ENCODE measurements at regions not wholly inside any gene's neighbourhood (a gene's known extent, or its start where the extent isn't known, plus 50 kb on each side); places are given as distances from the start of the nearest gene placed in this dataset.

DNA sequence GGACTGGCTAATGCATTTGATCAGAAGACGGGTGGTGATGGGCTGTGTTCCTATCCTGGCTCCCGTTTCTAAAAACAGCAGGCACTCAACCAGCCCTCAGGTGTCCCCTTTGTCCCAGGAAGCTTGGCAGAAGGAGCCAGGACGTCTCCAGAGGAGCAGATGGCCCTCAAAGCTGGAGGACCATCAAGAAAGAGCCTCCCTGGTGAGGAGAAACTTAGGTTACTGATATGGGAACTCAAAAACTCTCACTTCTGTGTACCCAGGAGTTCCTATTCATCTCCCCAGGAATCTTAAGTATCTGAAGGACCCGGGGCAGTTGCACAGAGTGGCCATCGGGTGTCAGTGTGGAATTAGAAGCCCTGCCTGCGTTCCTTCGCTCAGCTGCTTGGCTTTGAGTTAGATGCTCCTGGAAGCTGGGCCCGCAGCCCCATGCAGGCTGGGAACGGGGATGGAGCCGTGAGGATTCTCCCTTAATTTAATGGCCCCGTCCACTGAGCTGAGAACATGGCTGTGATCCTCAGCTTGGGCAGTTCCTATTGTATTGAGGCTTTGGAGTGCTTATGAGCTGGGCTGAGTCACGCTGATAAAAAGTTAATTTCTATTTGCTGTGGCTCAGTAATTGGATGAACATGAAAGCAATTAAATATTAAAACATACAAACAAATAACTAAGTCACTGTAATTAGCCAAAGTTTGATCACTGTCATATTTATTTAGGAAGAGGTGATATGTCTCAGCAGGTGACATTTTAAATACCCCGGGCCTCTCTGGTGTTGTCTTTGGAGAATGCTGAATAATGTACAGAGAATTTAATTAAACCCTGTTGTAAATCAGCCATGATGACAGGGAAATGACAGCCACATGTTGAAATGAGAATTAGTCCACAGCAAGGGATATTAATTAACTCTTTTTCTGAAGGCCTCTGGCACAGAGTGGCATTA is 402.1 kb downstream of the SEC14L1 start:
- Histone ChIP-seq H3K27me3 (ENCODE audit: control insufficient read depth, insufficient read depth, low read length) (peaks cover 18% of the 10 kb centered on the region), H3K36me3 (ENCODE audit: control insufficient read depth, insufficient read depth, low read length) (no peaks in the 10 kb centered on the region), H3K4me3 (ENCODE audit: low read depth, low read length) (no peak overlapping the region)
- TF ChIP-seq CTCF (IDR thresholded peaks at IDR 0.05; ENCODE audit: insufficient read depth, low read length, poor library complexity, severe bottlenecking), result peak; percentile 92
- peak; percentile 32 for DNase-seq (ENCODE audit: low read depth)

DNA sequence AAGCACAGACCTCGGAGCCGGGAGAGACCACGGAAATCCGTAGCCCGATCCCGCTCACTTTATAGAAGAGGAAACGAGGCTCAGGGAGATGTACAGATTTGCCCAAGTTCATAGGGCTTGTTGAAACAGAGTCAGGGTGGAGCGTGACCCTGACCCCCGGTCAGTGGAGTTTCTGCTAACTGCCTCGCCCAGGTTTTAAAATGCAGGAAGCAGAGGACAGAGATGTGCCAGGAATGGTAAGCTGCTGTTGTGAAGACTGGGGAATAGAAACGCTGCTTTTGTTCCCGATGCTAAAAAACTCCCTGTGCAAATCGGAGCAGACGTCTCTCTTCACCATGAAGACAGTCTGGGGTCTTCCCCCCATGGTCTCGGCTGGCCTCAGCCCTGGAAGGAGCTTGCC is 403.0 kb downstream of the SEC14L1 start:
- no peak for DNase-seq (ENCODE audit: low read depth)
- Histone ChIP-seq H3K36me3 (ENCODE audit: control insufficient read depth, insufficient read depth, low read length) (no peaks in the 10 kb centered on the region), H3K4me3 (ENCODE audit: low read depth, low read length) (no peak overlapping the region), H3K27me3 (ENCODE audit: control insufficient read depth, insufficient read depth, low read length) (peaks cover 18% of the 10 kb centered on the region)
- TF ChIP-seq CTCF (IDR thresholded peaks at IDR 0.05; ENCODE audit: insufficient read depth, low read length, poor library complexity, severe bottlenecking), result no peak

- peaks cover 18% of the 10 kb centered on the region for H3K27me3 ChIP-seq (ENCODE audit: control insufficient read depth, insufficient read depth, low read length)
These were observed 403.8 kb downstream of the SEC14L1 start for GRCh38 chr17:77544347-77545110.

DNA sequence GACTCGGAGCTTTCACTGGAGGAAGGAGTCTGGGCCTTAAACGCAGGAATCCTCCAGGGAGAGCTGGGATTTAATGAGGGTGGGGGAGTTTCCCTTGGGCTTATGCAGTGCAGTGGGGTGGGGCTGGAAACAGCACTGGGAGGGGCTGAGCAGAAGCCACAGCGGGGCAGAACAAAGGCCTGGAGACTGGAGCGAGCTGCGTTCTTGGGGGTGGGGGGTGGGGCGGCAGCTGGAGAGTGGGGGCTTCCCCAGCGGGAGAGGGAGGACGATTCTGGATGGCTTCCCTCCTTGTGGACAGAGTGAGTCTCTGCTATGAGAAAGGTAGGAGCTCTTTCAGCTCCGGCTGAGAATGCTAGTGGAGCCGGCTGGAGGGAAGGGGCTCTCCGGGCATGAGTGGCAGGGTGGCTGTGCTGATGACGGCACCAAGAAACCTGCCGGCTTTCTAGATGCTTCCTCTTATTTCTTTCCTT is 406.0 kb downstream of the SEC14L1 start:
- peak overlapping the region; percentile 4 for H3K4me3 ChIP-seq (ENCODE audit: low read depth, low read length)
- peaks cover 6% of the 10 kb centered on the region for H3K27me3 ChIP-seq (ENCODE audit: control insufficient read depth, insufficient read depth, low read length)
- H3K36me3 ChIP-seq (ENCODE audit: control insufficient read depth, insufficient read depth, low read length), result no peaks in the 10 kb centered on the region
- no peak for DNase-seq (ENCODE audit: low read depth)
- TF ChIP-seq CTCF (IDR thresholded peaks at IDR 0.05; ENCODE audit: insufficient read depth, low read length, poor library complexity, severe bottlenecking), result no peak

More at GRCh38 chr17:77544347-77545110, 403.8 kb downstream of the SEC14L1 start:
- Histone ChIP-seq H3K4me3 (ENCODE audit: low read depth, low read length) (no peak overlapping the region), H3K36me3 (ENCODE audit: control insufficient read depth, insufficient read depth, low read length) (no peaks in the 10 kb centered on the region)
- no peak for TF ChIP-seq CTCF (IDR thresholded peaks at IDR 0.05; ENCODE audit: insufficient read depth, low read length, poor library complexity, severe bottlenecking)
- no peak for DNase-seq (ENCODE audit: low read depth)

DNA sequence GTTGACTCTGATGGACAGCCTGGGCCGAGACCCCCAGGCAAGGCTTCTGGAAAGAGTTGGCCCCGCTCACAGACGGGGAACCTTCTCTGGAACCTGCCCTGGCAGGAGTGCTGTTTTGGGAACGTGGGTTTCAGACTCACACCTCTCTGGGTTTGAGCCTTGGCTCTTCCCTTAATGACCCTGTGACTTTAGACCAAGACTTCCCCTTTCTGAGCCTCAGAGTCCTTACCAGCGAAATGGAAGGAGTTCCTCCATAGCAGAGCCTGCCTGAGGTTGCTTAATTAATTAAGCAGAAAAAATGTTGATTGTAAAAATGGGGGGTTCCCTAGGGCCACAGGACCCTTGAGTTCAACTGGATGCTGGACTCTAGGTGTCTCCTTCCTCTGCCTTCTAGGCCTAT is 408.2 kb downstream of the SEC14L1 start:
- no peak for DNase-seq (ENCODE audit: low read depth)
- H3K36me3 ChIP-seq (ENCODE audit: control insufficient read depth, insufficient read depth, low read length), result no peaks in the 10 kb centered on the region
- H3K4me3 ChIP-seq (ENCODE audit: low read depth, low read length), result no peak overlapping the region
- no peak for TF ChIP-seq CTCF (IDR thresholded peaks at IDR 0.05; ENCODE audit: insufficient read depth, low read length, poor library complexity, severe bottlenecking)
- H3K27me3 ChIP-seq (ENCODE audit: control insufficient read depth, insufficient read depth, low read length), result peaks cover 8% of the 10 kb centered on the region
